H1 (cell line): ENCODE measurements at regions not wholly inside any gene's neighbourhood (a gene's known extent, or its start where the extent isn't known, plus 50 kb on each side); places are given as distances from the start of the nearest gene placed in this dataset.

Experiments
- CTCF ChIA-PET: fragments of 300-600 bp; sonication (Branson Sonifier 250); formaldehyde crosslinking; loops from one replicate; lab custom pipeline; 2021; ENCODE audit not compliant: partially characterized antibody; lab: Charles Lee
- POLR2A ChIA-PET: fragments of 300-600 bp; sonication (Branson Sonifier 250); formaldehyde crosslinking; loops from one replicate; lab custom pipeline; 2021; ENCODE audit warnings: inconsistent platforms; ENCODE audit not compliant: partially characterized antibody; lab: Charles Lee
- DNase-seq, 2 experiments: peaks; one replicate each; pipeline versions ENCODE4 v3.0.0 to v3.0.0-alpha.2; 2010 to 2022; ENCODE audit warnings: low spot score in 2 of 2, low read depth in 1 of 2, mixed read lengths in 1 of 2
- FAIRE-seq: peaks from 2 replicates; lab custom pipeline; 2011; peaks lifted over from hg19 to GRCh38; lab: Jason Lieb, UNC
- H2AFZ ChIP-seq: 2 replicates; pipeline ENCODE4 v1.8.1; 2012; ENCODE audit warnings: low read length, inconsistent platforms
- H2AK5ac ChIP-seq: 2 replicates; pipeline ENCODE4 v1.6.1; 2013; ENCODE audit warnings: low read depth, low read length
- H2BK120ac ChIP-seq: replicated peaks from 2 replicates; pipeline ENCODE3; 2013; ENCODE audit warnings: low read depth, low read length, inconsistent platforms
- H2BK12ac ChIP-seq: 2 replicates; pipeline ENCODE4 v1.6.1; 2013; ENCODE audit warnings: low read depth, low read length
- H2BK15ac ChIP-seq: 2 replicates; pipeline ENCODE4 v1.6.1; 2013; ENCODE audit warnings: low read length
- H2BK20ac ChIP-seq: 2 replicates; pipeline ENCODE4 v1.6.1; 2013; ENCODE audit warnings: low read length
- H2BK5ac ChIP-seq: 2 replicates; pipeline ENCODE4 v1.6.1; 2013; ENCODE audit warnings: low read depth, low read length
- H3K14ac ChIP-seq: 2 replicates; pipeline ENCODE4 v1.6.1; 2013; ENCODE audit warnings: inconsistent platforms; ENCODE audit not compliant: insufficient read length
- H3K18ac ChIP-seq: 2 replicates; pipeline ENCODE4 v1.6.1; 2013; ENCODE audit warnings: low read length; ENCODE audit errors: extremely low read depth
- H3K23ac ChIP-seq: 2 replicates; pipeline ENCODE4 v1.6.1; 2013; ENCODE audit warnings: inconsistent platforms; ENCODE audit not compliant: insufficient read length
- H3K23me2 ChIP-seq: 2 replicates; pipeline ENCODE4 v1.6.1; 2013; ENCODE audit warnings: low read depth, low read length
- H3K27ac ChIP-seq: 2 replicates; pipeline ENCODE4 v1.6.1; 2011; ENCODE audit warnings: low read depth, low read length, inconsistent platforms
- H3K27me3 ChIP-seq, 4 experiments: replicated peaks in 1 of 4; 1 replicate in 1 of 4; 2 replicates in 3 of 4; pipeline versions ENCODE4 v1.6.1 to v1.8.1; 2011 to 2013; ENCODE audit warnings: low read length in 3 of 4, mild to moderate bottlenecking in 3 of 4, inconsistent platforms in 2 of 4, mixed read lengths in 2 of 4, moderate library complexity in 1 of 4; ENCODE audit not compliant: control insufficient read depth in 3 of 4, insufficient read depth in 3 of 4; ENCODE audit errors: extremely low read depth in 1 of 4
- H3K36me3 ChIP-seq, 4 experiments: 2 replicates each; pipeline versions ENCODE4 v1.6.1 to v1.8.1; 2011 to 2013; ENCODE audit warnings: mild to moderate bottlenecking in 4 of 4, low read length in 3 of 4, moderate library complexity in 2 of 4, control low read depth in 1 of 4, inconsistent platforms in 1 of 4; ENCODE audit not compliant: insufficient read depth in 4 of 4, control insufficient read depth in 2 of 4
- H3K4ac ChIP-seq: replicated peaks from 2 replicates; pipeline ENCODE3; 2013; ENCODE audit warnings: low read length, low read depth, mixed read lengths, inconsistent platforms; ENCODE audit not compliant: insufficient read length
- H3K4me1 ChIP-seq, 4 experiments: replicated peaks in 1 of 4; 1 replicate in 1 of 4; 2 replicates in 3 of 4; pipeline versions ENCODE4 v1.6.1 to v1.8.1; 2011 to 2013; ENCODE audit warnings: low read length in 3 of 4, inconsistent platforms in 2 of 4, mixed read lengths in 1 of 4; ENCODE audit not compliant: insufficient read depth in 4 of 4, control insufficient read depth in 3 of 4
- H3K4me2 ChIP-seq, 2 experiments: 2 replicates each; pipeline versions ENCODE4 v1.6.1 to v1.8.1; 2011 to 2013; ENCODE audit warnings: low read depth in 2 of 2, low read length in 2 of 2, control low read depth in 1 of 2, inconsistent platforms in 1 of 2, mild to moderate bottlenecking in 1 of 2; ENCODE audit not compliant: insufficient read depth in 1 of 2
- H3K4me3 ChIP-seq, 4 experiments: fragments of 200-600, 300-600 bp in 1 of 4; sonication (generic), shearing (Covaris generic), sonication (Bioruptor Twin) in 1 of 4; 2 replicates each; pipeline versions ENCODE4 v1.5.1 to v1.8.1; 2011 to 2016; ENCODE audit warnings: low read length in 4 of 4, low read depth in 3 of 4, control low read depth in 2 of 4, inconsistent platforms in 2 of 4, mild to moderate bottlenecking in 2 of 4, mixed read lengths in 1 of 4, moderate library complexity in 1 of 4; ENCODE audit not compliant: insufficient read depth in 2 of 4; ENCODE audit errors: extremely low read depth in 1 of 4
- H3K56ac ChIP-seq: replicated peaks from 2 replicates; pipeline ENCODE3; 2013; ENCODE audit warnings: low read depth, mild to moderate bottlenecking, mixed read lengths, low read length, inconsistent platforms; ENCODE audit not compliant: insufficient read length
- H3K79me1 ChIP-seq: 2 replicates; pipeline ENCODE4 v1.6.1; 2013; ENCODE audit warnings: low read depth, low read length, control low read depth
- H3K79me2 ChIP-seq, 2 experiments: 2 replicates each; pipeline versions ENCODE4 v1.6.1 to v1.8.1; 2012 to 2013; ENCODE audit warnings: low read length in 2 of 2, mild to moderate bottlenecking in 2 of 2, inconsistent platforms in 1 of 2; ENCODE audit not compliant: insufficient read depth in 2 of 2, control insufficient read depth in 1 of 2
- H3K9ac ChIP-seq, 4 experiments: replicated peaks in 1 of 4; 1 replicate in 1 of 4; 2 replicates in 3 of 4; pipeline versions ENCODE4 v1.6.1 to v1.8.1; 2011 to 2013; ENCODE audit warnings: low read depth in 3 of 4, low read length in 3 of 4, control low read depth in 2 of 4, mild to moderate bottlenecking in 2 of 4, moderate library complexity in 2 of 4, inconsistent platforms in 1 of 4; ENCODE audit errors: extremely low read depth in 1 of 4
- H3K9me3 ChIP-seq, 2 experiments: 2 replicates each; pipeline versions ENCODE4 v1.6.1 to v1.8.1; 2012 to 2013; ENCODE audit warnings: mild to moderate bottlenecking in 2 of 2, moderate library complexity in 2 of 2, control low read depth in 1 of 2, inconsistent platforms in 1 of 2, low read depth in 1 of 2, low read length in 1 of 2, mixed read lengths in 1 of 2; ENCODE audit not compliant: insufficient read depth in 2 of 2
- H4K20me1 ChIP-seq, 2 experiments: replicated peaks in 1 of 2; 2 replicates each; pipeline versions ENCODE3 to v1.8.1; 2011 to 2013; ENCODE audit warnings: inconsistent platforms in 2 of 2, low read length in 2 of 2, mild to moderate bottlenecking in 1 of 2; ENCODE audit not compliant: insufficient read depth in 2 of 2, control insufficient read depth in 1 of 2
- H4K5ac ChIP-seq: 2 replicates; pipeline ENCODE4 v1.6.1; 2013; ENCODE audit warnings: low read length, low read depth, mixed read lengths, inconsistent platforms; ENCODE audit not compliant: insufficient read length
- H4K8ac ChIP-seq: 2 replicates; pipeline ENCODE4 v1.8.0; 2013; ENCODE audit warnings: mild to moderate bottlenecking, moderate library complexity, low read length, inconsistent platforms; ENCODE audit not compliant: insufficient read depth; ENCODE audit errors: extremely low read depth
- H4K91ac ChIP-seq: replicated peaks from 2 replicates; pipeline ENCODE3; 2013; ENCODE audit warnings: low read length, mixed read lengths, inconsistent platforms; ENCODE audit not compliant: insufficient read length
- CBX8 ChIP-seq: fragments of 300-800, 300-1000 bp; sonication (generic); IDR thresholded peaks from 2 replicates; pipeline ENCODE4 v1.7.1; 2016; ENCODE audit warnings: low read depth, low read length, borderline replicate concordance
- CHD2 ChIP-seq: IDR thresholded peaks from 2 replicates; pipeline ENCODE4 v1.6.1; 2012; ENCODE audit warnings: low read length, improper control_type of control experiment
- CTBP2 ChIP-seq: IDR thresholded peaks from 2 replicates; pipeline ENCODE4 v1.7.0; 2011; ENCODE audit warnings: borderline replicate concordance, mild to moderate bottlenecking, moderate library complexity, mixed read lengths, low read length; ENCODE audit not compliant: insufficient read depth, insufficient read length
- EGR1 ChIP-seq: IDR thresholded peaks from 2 replicates; pipeline ENCODE4 v1.6.1; 2011; ENCODE audit warnings: low read depth, low read length, borderline replicate concordance
- FOSL1 ChIP-seq: IDR thresholded peaks from 2 replicates; pipeline ENCODE4 v1.6.1; 2011; ENCODE audit warnings: mild to moderate bottlenecking, low read depth, low read length, moderate library complexity; ENCODE audit not compliant: insufficient read depth
- NRF1 ChIP-seq: IDR thresholded peaks from 2 replicates; pipeline ENCODE4 v1.6.1; 2011; ENCODE audit warnings: mild to moderate bottlenecking, low read depth, low read length, improper control_type of control experiment
- POLR2A ChIP-seq, 2 experiments: IDR thresholded peaks; 1 replicate in 1 of 2; 2 replicates in 1 of 2; pipeline ENCODE4 v1.6.1; 2011; ENCODE audit warnings: low read depth in 2 of 2, low read length in 2 of 2, mild to moderate bottlenecking in 2 of 2; ENCODE audit errors: control extremely low read depth in 1 of 2
- RFX5 ChIP-seq: IDR thresholded peaks from 2 replicates; pipeline ENCODE4 v1.6.1; 2011; ENCODE audit warnings: low read depth, low read length, improper control_type of control experiment, borderline replicate concordance
- SAP30 ChIP-seq: fragments of 300-600 bp; sonication (generic); IDR thresholded peaks from 2 replicates; pipeline ENCODE4 v1.7.1; 2012; ENCODE audit warnings: low read length, moderate library complexity, mild to moderate bottlenecking, inconsistent platforms; ENCODE audit not compliant: insufficient read depth, insufficient replicate concordance
- TAF7 ChIP-seq: optimal IDR thresholded peaks from 2 replicates; pipeline ENCODE3; 2011; ENCODE audit warnings: low read depth, mild to moderate bottlenecking, inconsistent platforms, low read length, moderate library complexity, borderline replicate concordance
- YY1 ChIP-seq: IDR thresholded peaks from 2 replicates; pipeline ENCODE4 v1.6.1; 2011; ENCODE audit warnings: low read depth, mild to moderate bottlenecking, low read length
- WGBS, 2 experiments: shearing (Covaris generic) in 1 of 2; methylation state at CpG; one replicate each; pipeline versions ENCODE4 v1.1.6 to v1.1.7; 2013 to 2015; ENCODE audit warnings: low lambda C conversion rate in 2 of 2, mixed read lengths in 2 of 2, inconsistent platforms in 1 of 2, low coverage in 1 of 2, missing lambda C conversion rate in 1 of 2; ENCODE audit not compliant: insufficient replicate concordance in 2 of 2, insufficient coverage in 1 of 2, insufficient read length in 1 of 2; ENCODE audit errors: extremely low coverage in 1 of 2, missing lambda C conversion rate in 1 of 2; 5-methylcytosine and 5-hydroxymethylcytosine counted together

- Histone ChIP-seq H3K27ac (no peak overlapping the region; the same call in 1 of the 2 replicates), H3K23ac (no peak overlapping the region), H3K9me3 (peaks cover 0 to 4% of the 10 kb centered on the region in 2 experiments; a peak in 2 of 4 replicates), H2BK120ac (no peak overlapping the region), H2BK20ac (no peak overlapping the region), H3K4ac (no peak overlapping the region), H3K27me3 (no peaks in the 10 kb centered on the region), H3K36me3 (no peaks in the 10 kb centered on the region), H3K4me2 (no peak overlapping the region), H3K4me3 (no peak overlapping the region), H3K4me1 (no peaks in the 10 kb centered on the region), H2BK15ac (no peak overlapping the region), H2BK12ac (no peak overlapping the region), H2BK5ac (no peak overlapping the region), H3K23me2 (no peaks in the 10 kb centered on the region), H3K56ac (no peak overlapping the region), H4K20me1 (no peaks in the 10 kb centered on the region), H3K14ac (no peak overlapping the region), H3K79me2 (no peaks in the 10 kb centered on the region), H2AFZ (no peak overlapping the region), H3K18ac (no peak overlapping the region), H4K5ac (no peak overlapping the region), H3K9ac (no peak overlapping the region), H4K8ac (no peak overlapping the region), H4K91ac (no peak overlapping the region), H2AK5ac (no peak overlapping the region), H3K79me1 (no peaks in the 10 kb centered on the region)
- FAIRE-seq (no peak), DNase-seq (no peak)
- ChIA-PET CTCF (interaction anchor here (0.6 to 1.1 kb wide), 2 partner anchors 10 to 932 kb away, joined by 4 read pairs; no protein-coding TSS in a partner anchor), POLR2A (no interaction called here)
- 86% methylated on average over 1 of the region's 1 CpG; no CpG with 5 or more reads in 1 of the 2 experiments for WGBS, 2 experiments
- TF ChIP-seq FOSL1 (no peak), CHD2 (no peak), EGR1 (no peak), CBX8 (no peak), CTBP2 (no peak), RFX5 (no peak), NRF1 (no peak), SAP30 (no peak), YY1 (no peak), POLR2A (IDR thresholded peaks at IDR 0.05; ENCODE audit: control extremely low read depth in 1 of 2, low read depth in 2 of 2, low read length in 2 of 2) (no peak), TAF7 (no peak)
Measured at GRCh38 chr4:44804301-44804700, 77.9 kb upstream of the GNPDA2 start.
